Esophagus (tissue), 2 donors: ENCODE measurements at regions not wholly inside any gene's neighbourhood (a gene's known extent, or its start where the extent isn't known, plus 50 kb on each side); places are given as distances from the start of the nearest gene placed in this dataset.
"Not testable (repeated sequence)": the region's sequence is repeated elsewhere in the genome, so short reads cannot be mapped to it uniquely, and the experiment has no call there.

Source experiments
- H3K27ac ChIP-seq, 2 donors: one replicate each; pipeline ENCODE4 v1.5.1; 2013; ENCODE audit warnings: low read depth in 2 of 2, mild to moderate bottlenecking in 2 of 2, inconsistent platforms in 1 of 2, low read length in 1 of 2, moderate library complexity in 1 of 2
- H3K27me3 ChIP-seq, 2 donors: one replicate each; pipeline ENCODE4 v1.6.1; 2013; ENCODE audit warnings: low read length in 2 of 2, control low read depth in 1 of 2, mild to moderate bottlenecking in 1 of 2; ENCODE audit not compliant: insufficient read depth in 2 of 2, control insufficient read depth in 1 of 2
- H3K36me3 ChIP-seq, 2 donors: one replicate each; pipeline ENCODE4 v1.6.1; 2013; ENCODE audit warnings: low read length in 1 of 2; ENCODE audit not compliant: control insufficient read depth in 2 of 2, insufficient read depth in 2 of 2
- H3K4me1 ChIP-seq, 2 donors: one replicate each; pipeline ENCODE4 v1.6.1; 2013; ENCODE audit warnings: low read length in 1 of 2; ENCODE audit not compliant: control insufficient read depth in 2 of 2, insufficient read depth in 2 of 2
- H3K4me3 ChIP-seq, 2 donors: one replicate each; pipeline ENCODE4 v1.5.1; 2013; ENCODE audit warnings: low read length in 2 of 2, mild to moderate bottlenecking in 2 of 2, low read depth in 1 of 2, moderate library complexity in 1 of 2
- H3K9me3 ChIP-seq, 2 donors: one replicate each; pipeline ENCODE4 v1.6.1; 2013; ENCODE audit warnings: mild to moderate bottlenecking in 2 of 2, low read depth in 1 of 2, low read length in 1 of 2, moderate library complexity in 1 of 2; ENCODE audit not compliant: control insufficient read depth in 2 of 2, insufficient read depth in 1 of 2
- WGBS, 2 donors: extraction: QIAGEN DNeasy Blood & Tissue Kit; methylation state at CpG; one replicate each; pipeline ENCODE4 v1.1.7; 2013; 5-methylcytosine and 5-hydroxymethylcytosine counted together
- donor health status: healthy with polysubstance abuse.
- donor health status: Bipolar disorder and iron deficiency.

DNA sequence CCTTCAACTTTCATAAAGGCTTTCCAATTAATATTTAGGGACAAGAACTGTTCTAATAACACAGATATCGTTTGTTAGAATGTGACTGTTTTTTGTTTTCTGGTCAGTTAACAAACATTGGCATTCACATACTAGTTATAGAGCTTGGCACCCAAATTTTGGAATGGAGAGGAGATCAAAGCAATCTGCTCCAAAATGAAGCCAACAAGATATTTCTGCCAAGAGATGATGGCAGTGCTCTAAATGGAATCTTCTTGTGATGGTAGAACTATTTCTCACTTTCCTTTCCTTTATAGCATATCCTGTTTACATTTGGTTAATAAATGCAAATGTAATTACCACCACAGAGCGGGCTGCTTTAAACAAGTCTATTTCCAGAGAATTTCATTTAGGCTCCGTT is 208.3 kb upstream of the RIMS1 start:
- H3K27me3 ChIP-seq = no peaks in the 10 kb centered on the region
- H3K4me1 ChIP-seq = no peaks in the 10 kb centered on the region
- H3K36me3 ChIP-seq = no peaks in the 10 kb centered on the region
- H3K9me3 ChIP-seq = no peaks in the 10 kb centered on the region
- WGBS, 2 donors = 67 to 69% methylated on average over 3 of the region's 3 CpGs
- no peak overlapping the region for H3K27ac ChIP-seq
- H3K4me3 ChIP-seq = no peak overlapping the region

DNA sequence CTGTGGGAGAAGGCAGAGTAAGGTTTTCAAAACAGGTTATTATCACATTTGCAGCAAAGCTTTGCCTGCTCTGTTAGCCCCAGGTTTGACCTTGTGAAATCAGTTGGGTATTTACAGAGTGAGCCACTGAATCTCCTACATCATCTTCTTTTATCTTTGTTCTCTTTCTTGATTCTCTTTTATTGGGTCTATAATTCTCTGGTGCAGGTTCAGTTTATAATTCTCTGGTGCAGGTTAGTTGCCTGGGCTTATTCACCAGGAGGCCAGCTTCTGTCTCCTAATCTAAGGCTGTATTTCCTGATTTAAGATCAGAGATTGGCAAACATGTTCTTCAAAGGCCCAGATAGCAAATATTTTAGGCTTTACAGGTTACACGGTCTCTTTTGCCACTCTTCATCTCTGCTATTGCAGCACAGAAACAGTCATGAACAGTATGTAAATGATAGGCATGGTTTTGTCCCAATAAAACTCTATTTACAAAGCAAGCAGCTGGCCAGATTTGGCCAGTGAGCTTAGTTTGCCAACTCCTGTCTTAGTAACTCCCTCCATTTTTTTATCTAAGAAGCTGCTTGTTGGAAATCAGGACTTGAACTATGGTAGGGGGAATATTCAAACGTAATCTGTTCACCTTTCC is 205.0 kb upstream of the RIMS1 start:
- WGBS, 2 donors = 67 to 80% methylated on average over 2 of the region's 2 CpGs

DNA sequence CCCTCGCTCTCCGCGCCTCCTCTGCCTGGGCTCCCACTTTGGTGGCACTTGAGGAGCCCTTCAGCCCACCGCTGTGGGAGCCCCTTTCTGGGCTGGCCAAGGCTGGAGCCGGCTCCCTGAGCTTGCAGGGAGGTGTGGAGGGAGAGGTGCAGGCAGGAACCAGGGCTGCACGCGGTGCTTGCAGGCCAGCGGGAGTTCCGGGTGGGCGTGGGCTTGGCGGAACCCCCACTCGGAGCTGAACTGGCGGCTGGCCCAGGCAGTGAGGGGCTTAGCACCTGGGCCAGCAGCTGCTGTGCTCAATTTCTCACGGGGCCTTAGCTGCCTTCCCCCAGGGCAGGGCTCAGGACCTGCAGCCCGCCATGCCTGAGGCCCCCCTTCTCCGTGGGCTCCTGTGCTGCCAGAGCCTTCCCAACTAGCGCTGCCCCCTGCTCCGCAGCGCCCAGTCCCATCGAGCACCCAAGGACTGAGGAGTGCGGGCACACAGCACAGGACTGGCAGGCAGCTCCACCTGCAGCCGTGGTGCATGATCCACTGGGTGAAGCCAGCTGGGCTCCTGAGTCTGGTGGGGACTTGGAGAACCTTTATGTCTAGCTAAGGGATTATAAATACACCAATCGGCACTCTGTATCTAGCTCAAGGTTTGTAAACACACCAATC is 200.2 kb upstream of the RIMS1 start:
- not testable (repeated sequence) for H3K9me3 ChIP-seq, H3K27ac ChIP-seq, H3K27me3 ChIP-seq, H3K4me3 ChIP-seq, H3K36me3 ChIP-seq, H3K4me1 ChIP-seq
- WGBS, 2 donors = 90 to 93% methylated on average over 22 to 23 of the region's 23 CpGs

More for the DNA sequence above, 205.0 kb upstream of the RIMS1 start:
- Histone ChIP-seq H3K36me3 (no peaks in the 10 kb centered on the region), H3K4me3 (no peak overlapping the region), H3K9me3 (no peaks in the 10 kb centered on the region), H3K27ac (no peak overlapping the region), H3K27me3 (no peaks in the 10 kb centered on the region), H3K4me1 (no peaks in the 10 kb centered on the region)

DNA sequence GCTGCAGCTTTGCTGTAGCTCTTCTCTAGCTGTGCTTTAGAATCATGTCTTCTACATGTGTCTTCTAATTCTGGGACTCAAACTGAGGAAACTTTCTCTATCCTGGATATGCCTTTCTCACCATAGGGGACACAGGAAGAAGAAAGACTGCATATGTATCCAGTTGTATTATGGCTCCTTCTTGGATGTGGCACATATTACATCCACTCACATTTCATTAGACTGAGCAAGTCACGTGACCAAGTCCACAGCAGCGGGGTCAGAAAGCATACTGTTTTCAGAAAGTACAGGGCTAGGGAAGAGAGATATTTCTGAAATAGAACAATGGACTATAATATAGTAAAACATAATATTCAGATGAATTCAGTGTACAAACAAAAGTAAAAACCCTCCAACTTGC is 187.6 kb upstream of the RIMS1 start:
- Histone ChIP-seq H3K4me3 (no peak overlapping the region), H3K9me3 (no peaks in the 10 kb centered on the region), H3K36me3 (no peaks in the 10 kb centered on the region), H3K27ac (no peak overlapping the region), H3K4me1 (no peaks in the 10 kb centered on the region), H3K27me3 (no peaks in the 10 kb centered on the region)
- 86 to 92% methylated on average over 2 of the region's 2 CpGs for WGBS, 2 donors

DNA sequence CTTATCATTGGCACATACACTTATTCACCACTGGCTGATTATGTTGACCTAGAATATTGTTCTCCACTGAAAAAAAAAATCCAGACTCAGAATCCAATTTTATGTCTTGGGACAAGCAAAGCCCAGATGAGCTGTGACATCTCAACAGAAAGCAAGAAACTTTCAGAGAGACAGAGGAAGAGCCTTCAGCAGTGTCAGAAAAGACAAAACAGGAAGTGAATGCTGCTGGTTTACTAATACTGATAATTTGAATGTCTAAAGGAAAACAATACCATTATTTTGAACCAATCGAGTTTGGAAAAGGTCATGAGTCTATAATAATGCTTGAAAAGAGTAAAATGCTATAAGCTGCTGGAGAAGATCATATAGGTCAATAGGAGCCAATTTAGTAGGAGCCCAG is 179.8 kb upstream of the RIMS1 start:
- Histone ChIP-seq H3K36me3 (no peaks in the 10 kb centered on the region), H3K9me3 (no peaks in the 10 kb centered on the region), H3K27me3 (no peaks in the 10 kb centered on the region), H3K27ac (no peak overlapping the region), H3K4me3 (no peak overlapping the region), H3K4me1 (no peaks in the 10 kb centered on the region)
- 31 to 40% methylated on average over 1 of the region's 1 CpG for WGBS, 2 donors

DNA sequence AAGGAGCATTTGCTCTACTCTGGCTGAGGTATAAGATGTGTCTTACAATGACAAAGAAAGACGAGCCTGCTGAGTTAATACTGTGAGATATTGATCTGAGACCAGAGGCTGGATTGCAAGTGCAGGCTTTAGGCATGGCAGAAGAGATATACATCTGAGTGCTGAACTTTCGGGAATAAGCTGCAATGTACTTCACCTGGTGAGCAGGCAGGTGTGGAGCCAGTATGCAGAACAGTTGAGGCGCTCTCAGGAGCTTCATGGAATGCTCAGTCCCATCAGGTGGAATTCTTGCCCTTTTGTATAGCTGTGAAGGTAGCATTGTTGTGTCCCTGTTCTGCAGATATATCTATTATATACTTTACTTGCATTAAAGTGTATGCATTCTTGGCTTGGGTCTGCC is 179.3 kb upstream of the RIMS1 start:
- Histone ChIP-seq H3K4me3 (no peak overlapping the region), H3K27ac (no peak overlapping the region), H3K27me3 (no peaks in the 10 kb centered on the region), H3K9me3 (no peaks in the 10 kb centered on the region), H3K36me3 (no peaks in the 10 kb centered on the region), H3K4me1 (no peaks in the 10 kb centered on the region)
- 63 to 73% methylated on average over 3 of the region's 3 CpGs for WGBS, 2 donors

DNA sequence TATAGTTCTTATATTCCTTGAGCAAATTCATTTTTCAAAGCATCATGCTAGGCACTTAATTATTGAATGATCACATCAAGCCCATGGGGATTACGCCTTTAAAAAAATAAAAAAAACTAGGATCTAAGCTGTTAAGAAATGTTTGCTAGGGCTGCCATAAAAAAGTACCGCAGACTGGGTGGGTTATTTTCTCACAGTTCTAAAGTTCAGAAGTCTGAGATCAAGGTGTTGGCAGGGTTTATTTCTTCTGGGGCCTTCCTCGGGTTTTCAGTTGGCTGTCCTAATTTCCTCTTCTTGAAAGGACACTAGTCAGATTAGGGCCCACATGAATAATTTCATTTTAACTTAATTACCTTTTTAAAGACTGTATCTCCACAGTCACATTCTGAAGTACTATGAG is 165.6 kb upstream of the RIMS1 start:
- H3K36me3 ChIP-seq = no peaks in the 10 kb centered on the region
- no peak overlapping the region for H3K27ac ChIP-seq
- no peaks in the 10 kb centered on the region for H3K9me3 ChIP-seq
- WGBS, 2 donors = 51 to 58% methylated on average over 3 of the region's 3 CpGs
- no peak overlapping the region for H3K4me3 ChIP-seq
- H3K27me3 ChIP-seq = no peaks in the 10 kb centered on the region
- H3K4me1 ChIP-seq = no peaks in the 10 kb centered on the region

DNA sequence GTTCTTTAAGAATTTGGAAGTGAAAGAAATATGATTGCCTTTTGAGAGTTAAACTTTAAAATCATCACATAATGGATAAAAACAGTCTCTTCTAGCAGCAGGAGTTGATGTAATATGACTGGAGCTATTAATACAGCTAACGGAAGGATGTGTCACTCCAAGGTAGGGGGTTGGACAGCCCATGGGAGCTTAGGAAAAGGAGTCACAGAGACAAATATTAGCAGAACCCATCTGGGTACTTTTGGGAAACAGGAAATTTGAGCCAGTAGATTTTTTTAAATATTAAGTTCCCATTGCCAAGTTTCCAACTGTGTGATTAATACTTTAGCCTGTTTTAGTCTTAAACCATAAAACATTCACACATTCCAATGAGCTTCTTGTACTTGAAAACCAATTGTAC is 164.7 kb upstream of the RIMS1 start:
- no peaks in the 10 kb centered on the region for H3K4me1 ChIP-seq
- WGBS, 2 donors = 61 to 69% methylated on average over 1 of the region's 1 CpG

DNA sequence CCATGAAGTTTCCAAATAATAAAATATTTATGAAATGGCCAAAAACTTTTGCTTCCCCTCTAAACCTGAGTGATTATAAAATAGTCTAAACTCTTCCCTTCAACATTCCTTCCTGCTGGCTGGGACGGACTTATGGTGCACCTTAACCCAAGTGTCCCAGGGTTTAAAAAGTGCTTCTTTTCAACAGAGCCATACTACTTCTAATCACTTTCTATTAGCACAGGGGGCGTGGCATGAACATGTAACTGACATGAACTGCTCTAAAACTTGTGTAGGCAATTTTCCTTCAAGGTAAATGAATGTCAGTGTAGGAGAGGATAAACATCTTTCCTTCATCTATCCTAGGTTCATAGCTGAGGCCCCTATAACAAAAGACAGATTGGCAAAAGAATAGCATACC is 163.6 kb upstream of the RIMS1 start:
- H3K36me3 ChIP-seq = no peaks in the 10 kb centered on the region
- no peaks in the 10 kb centered on the region for H3K4me1 ChIP-seq
- H3K4me3 ChIP-seq = no peak overlapping the region
- H3K9me3 ChIP-seq = no peaks in the 10 kb centered on the region
- no peak overlapping the region for H3K27ac ChIP-seq
- WGBS, 2 donors = 56 to 65% methylated on average over 2 of the region's 2 CpGs
- H3K27me3 ChIP-seq = no peaks in the 10 kb centered on the region

More for the DNA sequence above, 164.7 kb upstream of the RIMS1 start:
- Histone ChIP-seq H3K4me3 (no peak overlapping the region), H3K9me3 (no peaks in the 10 kb centered on the region), H3K27ac (no peak overlapping the region), H3K36me3 (no peaks in the 10 kb centered on the region), H3K27me3 (no peaks in the 10 kb centered on the region)

DNA sequence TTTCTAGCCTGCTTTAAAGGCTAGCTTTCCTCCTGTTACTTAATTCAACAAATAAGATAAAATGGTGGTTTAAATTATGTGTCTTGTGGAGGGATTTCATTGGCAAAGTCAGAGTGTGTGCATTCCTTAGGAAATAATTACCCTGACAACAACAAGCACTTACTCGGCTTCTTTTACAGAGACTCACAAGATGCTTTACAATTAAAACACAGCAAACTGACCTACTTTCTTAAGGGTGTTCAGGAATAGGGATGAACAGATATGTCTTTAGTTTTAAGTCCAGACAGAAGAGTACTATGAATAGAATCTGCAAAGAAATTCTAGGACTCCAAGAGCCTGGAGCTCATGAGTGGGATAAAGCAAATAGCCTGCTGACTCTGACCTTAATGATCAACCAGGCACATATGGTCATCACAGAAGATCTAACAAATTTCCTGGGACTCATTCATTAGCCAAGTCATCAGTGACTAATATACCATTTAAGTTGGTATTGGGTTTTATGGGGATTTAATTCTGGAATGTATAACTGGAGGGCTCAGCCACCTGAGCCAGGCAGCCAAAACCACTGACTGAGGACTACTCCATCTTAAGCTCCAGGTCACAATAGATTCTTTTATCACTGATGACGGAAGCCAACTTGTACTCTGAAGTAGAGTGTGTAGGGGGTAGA is 161.8 kb upstream of the RIMS1 start:
- no peaks in the 10 kb centered on the region for H3K27me3 ChIP-seq
- H3K4me1 ChIP-seq = no peaks in the 10 kb centered on the region
- 75 to 78% methylated on average over 2 of the region's 2 CpGs for WGBS, 2 donors
- no peaks in the 10 kb centered on the region for H3K9me3 ChIP-seq
- H3K36me3 ChIP-seq = no peaks in the 10 kb centered on the region
- no peak overlapping the region for H3K4me3 ChIP-seq
- H3K27ac ChIP-seq = no peak overlapping the region
